ENCODE measurements at regions not wholly inside any gene's neighbourhood (a gene's known extent, or its start where the extent isn't known, plus 50 kb on each side); places are given as distances from the start of the nearest gene placed in this dataset.
"Not testable (repeated sequence)": the region's sequence is repeated elsewhere in the genome, so short reads cannot be mapped to it uniquely, and the experiment has no call there.

DNA sequence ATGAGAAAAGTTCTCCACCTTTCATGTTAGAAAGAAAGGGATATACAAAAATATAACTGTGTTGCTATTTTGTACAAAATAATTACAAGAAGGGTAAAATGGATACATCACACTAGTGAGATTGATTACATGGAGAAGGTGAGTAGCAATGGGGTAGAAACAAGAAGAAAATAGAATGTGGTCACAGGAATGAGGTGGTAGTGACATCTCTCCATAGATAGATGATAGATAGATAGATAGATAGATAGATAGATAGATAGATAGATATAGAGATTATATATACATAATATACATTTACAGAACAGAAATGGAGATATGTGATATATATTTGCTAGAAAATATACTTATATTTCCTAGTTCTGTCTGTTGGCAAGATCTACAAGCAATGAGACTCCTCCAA is 95.3 kb upstream of the RGPD4 start:
- Histone ChIP-seq H3K4me3 (ENCODE audit: low read depth, low read length) (no peak overlapping the region), H3K4me1 (ENCODE audit: control insufficient read depth, insufficient read depth, low read length) (no peaks in the 10 kb centered on the region), H3K27ac (ENCODE audit: low read depth, low read length) (no peak overlapping the region), H3K9me3 (ENCODE audit: control insufficient read depth, insufficient read depth, low read depth, low read length) (no peaks in the 10 kb centered on the region), H3K9ac (ENCODE audit: low read length) (no peak overlapping the region), H3K36me3 (ENCODE audit: control insufficient read depth, insufficient read depth, low read length) (no peaks in the 10 kb centered on the region), H3K27me3 (ENCODE audit: control insufficient read depth, insufficient read depth, low read length) (no peaks in the 10 kb centered on the region)

DNA sequence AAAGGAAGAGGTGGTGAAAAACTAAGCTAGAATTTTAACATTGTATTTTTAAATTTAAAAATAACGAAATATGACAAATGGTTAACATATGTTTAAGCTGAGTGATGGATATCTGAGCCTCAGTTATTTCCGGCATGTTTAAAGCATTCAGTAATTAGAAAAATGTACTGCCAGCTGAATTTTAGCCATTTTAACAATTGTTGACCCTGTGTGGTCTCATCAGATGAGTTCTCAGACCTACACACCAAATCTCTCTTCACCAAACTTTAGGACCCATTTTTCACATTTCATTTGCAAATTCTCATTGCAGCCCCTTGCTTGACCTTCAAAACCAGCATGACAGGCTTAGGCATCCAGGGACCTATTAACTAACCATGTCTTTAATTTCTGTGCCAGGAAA is 91.5 kb upstream of the RGPD4 start:
- Histone ChIP-seq H3K4me1 (ENCODE audit: control insufficient read depth, insufficient read depth, low read length) (no peaks in the 10 kb centered on the region), H3K9me3 (ENCODE audit: control insufficient read depth, insufficient read depth, low read depth, low read length) (no peaks in the 10 kb centered on the region), H3K4me3 (ENCODE audit: low read depth, low read length) (no peak overlapping the region), H3K27me3 (ENCODE audit: control insufficient read depth, insufficient read depth, low read length) (no peaks in the 10 kb centered on the region), H3K9ac (ENCODE audit: low read length) (no peak overlapping the region), H3K36me3 (ENCODE audit: control insufficient read depth, insufficient read depth, low read length) (no peaks in the 10 kb centered on the region), H3K27ac (ENCODE audit: low read depth, low read length) (no peak overlapping the region)

DNA sequence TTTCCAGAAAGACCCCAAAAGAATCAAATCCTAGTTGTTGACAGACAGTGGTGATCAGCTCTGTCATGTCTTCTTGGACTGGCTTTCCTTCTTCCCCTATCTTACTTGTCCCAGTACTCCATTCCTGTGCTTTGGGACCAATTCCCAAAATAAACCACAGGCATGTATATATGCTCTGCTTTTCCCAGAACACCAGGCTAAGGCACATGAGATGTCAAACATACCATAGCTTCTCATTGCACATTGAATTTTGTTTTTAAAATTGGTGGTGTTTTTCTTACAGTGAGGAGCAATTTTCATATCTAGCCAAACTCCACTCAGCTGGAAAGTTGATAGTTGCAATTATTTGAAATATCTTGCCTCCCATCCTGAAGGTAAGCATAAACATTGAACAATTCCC is 88.9 kb upstream of the RGPD4 start:
- no peak overlapping the region for H3K27ac ChIP-seq (ENCODE audit: low read depth, low read length)
- H3K4me1 ChIP-seq (ENCODE audit: control insufficient read depth, insufficient read depth, low read length): no peaks in the 10 kb centered on the region
- H3K4me3 ChIP-seq (ENCODE audit: low read depth, low read length): no peak overlapping the region
- H3K9me3 ChIP-seq (ENCODE audit: control insufficient read depth, insufficient read depth, low read depth, low read length): no peaks in the 10 kb centered on the region
- H3K36me3 ChIP-seq (ENCODE audit: control insufficient read depth, insufficient read depth, low read length): no peaks in the 10 kb centered on the region
- H3K9ac ChIP-seq (ENCODE audit: low read length): no peak overlapping the region
- no peaks in the 10 kb centered on the region for H3K27me3 ChIP-seq (ENCODE audit: control insufficient read depth, insufficient read depth, low read length)

DNA sequence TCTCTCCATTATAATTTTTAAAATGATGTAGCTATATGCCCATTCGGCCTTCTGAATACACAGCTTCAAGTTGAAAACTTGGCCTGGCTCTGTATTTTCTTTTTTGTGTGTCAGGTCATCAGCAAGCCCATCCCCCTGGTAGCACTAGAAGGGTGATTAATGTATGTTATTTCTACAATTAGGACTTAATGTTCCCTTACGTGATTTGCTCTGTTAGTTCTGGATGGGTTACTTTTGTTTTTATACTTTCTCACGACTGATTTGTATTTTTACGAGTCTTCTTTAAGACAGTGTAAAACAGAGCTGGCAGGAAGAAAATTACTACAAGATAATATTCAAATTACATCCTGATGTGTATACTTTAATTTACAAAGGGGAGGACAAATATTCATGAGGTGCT is 88.4 kb upstream of the RGPD4 start:
- Histone ChIP-seq H3K9ac (ENCODE audit: low read length) (no peak overlapping the region), H3K4me3 (ENCODE audit: low read depth, low read length) (no peak overlapping the region), H3K36me3 (ENCODE audit: control insufficient read depth, insufficient read depth, low read length) (no peaks in the 10 kb centered on the region), H3K4me1 (ENCODE audit: control insufficient read depth, insufficient read depth, low read length) (no peaks in the 10 kb centered on the region), H3K27me3 (ENCODE audit: control insufficient read depth, insufficient read depth, low read length) (no peaks in the 10 kb centered on the region), H3K9me3 (ENCODE audit: control insufficient read depth, insufficient read depth, low read depth, low read length) (no peaks in the 10 kb centered on the region), H3K27ac (ENCODE audit: low read depth, low read length) (no peak overlapping the region)

GRCh38 chr2:107740300-107740699 is 86.4 kb upstream of the RGPD4 start:
- Histone ChIP-seq H3K27ac (ENCODE audit: low read depth, low read length) (no peak overlapping the region), H3K4me3 (ENCODE audit: low read depth, low read length) (no peak overlapping the region), H3K27me3 (ENCODE audit: control insufficient read depth, insufficient read depth, low read length) (no peaks in the 10 kb centered on the region), H3K36me3 (ENCODE audit: control insufficient read depth, insufficient read depth, low read length) (no peaks in the 10 kb centered on the region), H3K4me1 (ENCODE audit: control insufficient read depth, insufficient read depth, low read length) (no peaks in the 10 kb centered on the region), H3K9ac (ENCODE audit: low read length) (no peak overlapping the region), H3K9me3 (ENCODE audit: control insufficient read depth, insufficient read depth, low read depth, low read length) (no peaks in the 10 kb centered on the region)

GRCh38 chr2:107742460-107743027 is 84.1 kb upstream of the RGPD4 start:
- H3K27ac ChIP-seq (ENCODE audit: low read depth, low read length): no peak overlapping the region
- no peak overlapping the region for H3K4me3 ChIP-seq (ENCODE audit: low read depth, low read length)
- H3K9ac ChIP-seq (ENCODE audit: low read length): no peak overlapping the region
- H3K36me3 ChIP-seq (ENCODE audit: control insufficient read depth, insufficient read depth, low read length): no peaks in the 10 kb centered on the region
- H3K9me3 ChIP-seq (ENCODE audit: control insufficient read depth, insufficient read depth, low read depth, low read length): no peaks in the 10 kb centered on the region
- no peaks in the 10 kb centered on the region for H3K27me3 ChIP-seq (ENCODE audit: control insufficient read depth, insufficient read depth, low read length)
- no peaks in the 10 kb centered on the region for H3K4me1 ChIP-seq (ENCODE audit: control insufficient read depth, insufficient read depth, low read length)

- Histone ChIP-seq H3K4me1 (ENCODE audit: control insufficient read depth, insufficient read depth, low read length) (no peaks in the 10 kb centered on the region), H3K9me3 (ENCODE audit: control insufficient read depth, insufficient read depth, low read depth, low read length) (0 out of 2 replicates have a peak, but pooled peaks cover 2% of the 10 kb centered on the region), H3K36me3 (ENCODE audit: control insufficient read depth, insufficient read depth, low read length) (no peaks in the 10 kb centered on the region), H3K27me3 (ENCODE audit: control insufficient read depth, insufficient read depth, low read length) (no peaks in the 10 kb centered on the region), H3K9ac (ENCODE audit: low read length) (no peak overlapping the region), H3K27ac (ENCODE audit: low read depth, low read length) (no peak overlapping the region), H3K4me3 (ENCODE audit: low read depth, low read length) (no peak overlapping the region)
Observed at GRCh38 chr2:107743274-107743673, 83.4 kb upstream of the RGPD4 start.

DNA sequence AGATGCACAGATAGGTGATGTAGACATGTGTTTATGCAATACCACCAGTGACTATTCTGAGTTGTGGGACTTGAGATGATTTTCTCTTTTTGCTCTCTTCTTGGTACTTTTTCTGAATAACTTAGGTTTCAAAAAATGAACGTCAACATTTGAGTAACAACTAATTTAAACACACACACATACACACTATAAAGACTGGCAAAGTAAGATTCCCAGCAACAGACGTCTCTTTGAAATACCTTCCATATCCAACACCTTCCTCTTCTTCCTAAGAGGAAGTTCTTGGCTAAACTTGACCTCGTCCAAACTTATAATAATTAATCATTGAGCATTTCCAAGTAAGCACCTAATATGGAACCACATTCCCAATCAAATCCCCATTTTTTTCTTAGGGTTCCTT is 81.6 kb upstream of the RGPD4 start:
- Histone ChIP-seq H3K27ac (ENCODE audit: low read depth, low read length) (no peak overlapping the region), H3K36me3 (ENCODE audit: control insufficient read depth, insufficient read depth, low read length) (no peaks in the 10 kb centered on the region), H3K4me1 (ENCODE audit: control insufficient read depth, insufficient read depth, low read length) (no peaks in the 10 kb centered on the region), H3K9ac (ENCODE audit: low read length) (no peak overlapping the region), H3K27me3 (ENCODE audit: control insufficient read depth, insufficient read depth, low read length) (no peaks in the 10 kb centered on the region), H3K4me3 (ENCODE audit: low read depth, low read length) (no peak overlapping the region), H3K9me3 (ENCODE audit: control insufficient read depth, insufficient read depth, low read depth, low read length) (0 out of 2 replicates have a peak, but pooled peaks cover 2% of the 10 kb centered on the region)

DNA sequence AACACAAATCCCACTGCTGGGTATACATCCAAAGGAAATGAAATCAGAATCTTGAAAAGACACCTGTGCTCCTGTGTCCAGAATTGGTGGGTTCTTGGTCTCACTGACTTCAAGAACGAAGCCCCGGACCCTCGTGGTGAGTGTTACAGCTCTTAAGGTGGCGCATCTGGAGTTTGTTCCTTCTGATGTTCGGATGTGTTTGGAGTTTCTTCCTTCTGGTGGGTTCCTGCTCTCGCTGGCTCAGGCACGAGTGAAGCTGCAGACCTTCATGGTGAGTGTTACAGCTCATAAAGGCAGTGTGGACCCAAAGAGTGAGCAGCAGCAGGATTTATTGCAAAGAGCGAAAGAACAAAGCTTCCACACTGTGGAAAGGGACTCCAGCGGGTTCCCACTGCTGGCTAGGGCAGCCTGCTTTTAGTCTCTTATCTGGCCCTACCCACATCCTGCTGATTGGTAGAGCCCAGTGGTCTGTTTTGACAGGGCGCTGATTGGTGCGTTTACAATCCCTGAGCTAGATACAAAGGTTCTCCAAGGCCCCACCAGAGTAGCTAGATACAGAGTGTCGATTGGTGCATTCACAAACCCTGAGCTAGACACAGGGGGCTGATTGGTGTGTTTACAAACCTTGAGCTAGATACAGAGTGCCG is 80.0 kb upstream of the RGPD4 start:
- not testable (repeated sequence) for H3K9ac ChIP-seq (ENCODE audit: low read length)

GRCh38 chr2:107747199-107747963 is 79.3 kb upstream of the RGPD4 start:
- not testable (repeated sequence) for H3K27ac ChIP-seq (ENCODE audit: low read depth, low read length); H3K9me3 ChIP-seq (ENCODE audit: control insufficient read depth, insufficient read depth, low read depth, low read length); H3K36me3 ChIP-seq (ENCODE audit: control insufficient read depth, insufficient read depth, low read length); H3K4me3 ChIP-seq (ENCODE audit: low read depth, low read length); H3K27me3 ChIP-seq (ENCODE audit: control insufficient read depth, insufficient read depth, low read length); H3K4me1 ChIP-seq (ENCODE audit: control insufficient read depth, insufficient read depth, low read length); H3K9ac ChIP-seq (ENCODE audit: low read length)

More for the DNA sequence above, 80.0 kb upstream of the RGPD4 start:
- H3K27me3 ChIP-seq (ENCODE audit: control insufficient read depth, insufficient read depth, low read length); H3K9me3 ChIP-seq (ENCODE audit: control insufficient read depth, insufficient read depth, low read depth, low read length); H3K4me1 ChIP-seq (ENCODE audit: control insufficient read depth, insufficient read depth, low read length); H3K4me3 ChIP-seq (ENCODE audit: low read depth, low read length); H3K27ac ChIP-seq (ENCODE audit: low read depth, low read length); H3K36me3 ChIP-seq (ENCODE audit: control insufficient read depth, insufficient read depth, low read length): not testable (repeated sequence)

DNA sequence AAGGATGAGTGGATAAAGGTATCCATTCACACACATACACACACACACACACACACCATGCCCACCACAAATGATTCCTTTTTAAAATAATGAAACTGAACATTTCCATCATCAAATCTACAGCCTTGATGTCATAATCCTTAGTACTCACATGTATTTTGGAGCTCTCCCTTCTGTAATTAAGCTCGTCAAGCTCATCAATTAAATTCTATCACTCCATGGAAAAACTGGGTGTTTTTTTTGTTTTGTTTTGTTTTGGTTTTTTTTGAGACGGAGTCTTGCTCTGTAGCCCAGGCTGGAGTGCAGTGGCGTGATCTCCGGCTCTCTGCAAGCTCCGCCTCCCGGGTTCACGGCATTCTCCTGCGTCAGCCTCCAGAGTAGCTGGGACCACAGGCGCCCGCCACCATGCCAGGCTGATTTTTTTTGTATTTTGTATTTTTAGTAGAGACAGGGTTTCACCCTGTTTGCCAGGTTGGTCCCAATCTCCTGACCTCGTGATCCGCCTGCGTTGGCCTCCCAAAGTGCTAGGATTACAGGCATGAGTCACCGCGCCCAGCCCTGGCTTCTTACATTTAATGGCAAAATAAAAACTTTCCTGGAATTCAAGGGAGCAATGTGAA is 78.6 kb upstream of the RGPD4 start:
- Histone ChIP-seq H3K27me3 (ENCODE audit: control insufficient read depth, insufficient read depth, low read length) (no peaks in the 10 kb centered on the region), H3K9me3 (ENCODE audit: control insufficient read depth, insufficient read depth, low read depth, low read length) (0 out of 2 replicates have a peak, but pooled peaks cover 2% of the 10 kb centered on the region), H3K4me1 (ENCODE audit: control insufficient read depth, insufficient read depth, low read length) (no peaks in the 10 kb centered on the region), H3K36me3 (ENCODE audit: control insufficient read depth, insufficient read depth, low read length) (no peaks in the 10 kb centered on the region), H3K9ac (ENCODE audit: low read length) (no peak overlapping the region), H3K4me3 (ENCODE audit: low read depth, low read length) (no peak overlapping the region), H3K27ac (ENCODE audit: low read depth, low read length) (no peak overlapping the region)
